Right ventricle myocardium inferior (tissue), 1 donor: ENCODE measurements at regions not wholly inside any gene's neighbourhood (a gene's known extent, or its start where the extent isn't known, plus 50 kb on each side); places are given as distances from the start of the nearest gene placed in this dataset.
"Not testable (repeated sequence)": the region's sequence is repeated elsewhere in the genome, so short reads cannot be mapped to it uniquely, and the experiment has no call there.

ENCODE experiments used
- ATAC-seq: fragments of 200-7000 bp; cut with Tn5 transposase; one replicate; pipeline ENCODE4 v1.9.1; 2020; ENCODE audit warnings: mild to moderate bottlenecking, moderate library complexity
- DNase-seq: peaks from one replicate; pipeline ENCODE4 v3.0.0; 2021; ENCODE audit errors: missing footprints
- intact Hi-C: fragments of 100-400 bp; cut with DNase I; formaldehyde crosslinking; loops from one replicate; pipeline ENCODE4 v1.11.0; 2022
- donor health status: DM: no; HTN: yes; CAD: no; lungs with severe emphysema.

DNA sequence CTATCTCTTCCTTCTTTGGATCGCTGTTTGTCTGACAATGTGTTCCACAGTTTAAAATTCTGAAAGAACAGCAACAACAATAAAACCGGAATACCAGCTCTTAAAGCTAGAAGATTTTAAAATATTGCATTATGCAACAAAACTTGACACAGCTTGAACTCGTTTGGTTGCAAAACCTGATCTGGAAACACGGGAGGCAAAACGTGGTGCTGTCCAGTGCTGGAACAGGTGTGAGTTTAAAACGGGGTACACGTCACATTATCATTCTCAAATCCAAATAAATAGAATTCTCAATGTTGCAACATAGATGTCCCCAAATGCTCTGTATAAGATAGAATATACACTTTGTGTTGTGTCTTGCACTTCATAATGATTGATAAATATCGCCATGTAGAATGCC, 110.9 kb upstream of the LYSMD4 start:
- intact Hi-C loops: no loop called here
- no peak for DNase-seq

DNA sequence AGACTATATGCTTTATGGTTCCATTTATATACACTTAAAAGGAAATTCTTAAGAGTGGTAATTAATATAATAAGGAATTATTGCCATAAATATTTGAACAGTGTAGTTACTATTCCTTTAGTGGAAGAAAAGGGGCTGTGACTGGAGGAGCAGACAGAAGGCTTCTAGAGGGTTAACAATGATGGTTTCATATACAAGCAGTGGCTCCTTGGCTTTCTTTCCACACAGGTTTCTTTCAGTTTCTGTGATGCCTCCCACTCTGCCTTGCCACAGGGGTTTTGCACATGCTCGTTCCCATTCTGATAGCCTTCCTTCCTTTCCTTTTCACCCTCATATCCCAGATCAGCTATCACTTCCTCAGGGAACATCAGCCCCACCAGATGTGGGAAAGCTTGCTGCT, 108.8 kb upstream of the LYSMD4 start:
- intact Hi-C loops: no loop called here
- no peak for ATAC-seq
- DNase-seq: no peak

More for the DNA sequence above, 110.9 kb upstream of the LYSMD4 start:
- no peak for ATAC-seq

DNA sequence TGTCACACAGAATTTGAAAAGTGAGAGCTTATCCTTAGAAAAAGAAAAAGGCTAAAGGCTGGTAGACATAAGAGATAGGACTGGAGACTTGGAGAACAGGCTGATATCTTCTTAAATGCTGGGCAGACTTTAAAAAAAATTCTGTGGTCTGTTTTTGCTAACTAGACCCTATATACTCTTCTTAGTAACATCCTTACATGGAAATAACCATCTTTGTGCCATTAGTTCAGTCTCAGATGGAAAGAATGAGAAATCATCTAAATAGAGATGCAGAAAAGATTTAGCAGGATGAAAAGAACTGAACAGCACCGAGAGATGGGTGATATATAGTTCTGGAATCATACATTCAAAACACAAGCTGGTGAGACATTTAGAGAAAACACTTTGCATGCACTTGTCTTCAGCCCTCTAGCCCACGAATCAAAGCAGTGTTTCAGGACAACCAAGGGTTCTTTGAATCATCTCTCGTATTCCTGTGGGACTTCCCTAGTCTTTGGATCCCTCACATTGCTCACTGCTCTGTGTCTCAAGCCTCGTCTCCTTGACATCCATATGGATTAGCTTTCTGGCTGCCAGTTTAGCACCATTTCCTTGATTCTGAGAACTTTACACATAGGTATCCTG, 93.0 kb upstream of the LYSMD4 start:
- intact Hi-C loops: no loop called here
- DNase-seq: no peak
- no peak for ATAC-seq

DNA sequence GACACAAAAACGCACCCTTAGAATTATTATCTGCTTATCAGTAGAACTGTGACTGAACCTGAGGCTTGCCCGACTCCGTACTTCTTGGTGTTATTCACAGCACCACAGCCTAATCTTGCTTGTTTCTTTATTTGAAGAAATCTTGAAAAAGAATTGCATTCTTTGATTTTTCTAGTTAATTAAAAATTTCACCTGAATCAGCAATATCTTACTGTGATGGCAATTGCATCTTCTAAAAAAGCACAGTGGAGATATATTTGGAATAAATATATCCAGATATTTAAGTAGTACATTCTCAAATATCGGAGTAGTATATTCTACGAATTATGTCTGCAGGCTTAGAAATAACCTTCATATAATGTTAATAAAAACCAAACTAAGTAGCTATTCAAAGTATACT, 90.1 kb upstream of the LYSMD4 start:
- intact Hi-C loops: no loop called here
- no peak for ATAC-seq
- DNase-seq: no peak

DNA sequence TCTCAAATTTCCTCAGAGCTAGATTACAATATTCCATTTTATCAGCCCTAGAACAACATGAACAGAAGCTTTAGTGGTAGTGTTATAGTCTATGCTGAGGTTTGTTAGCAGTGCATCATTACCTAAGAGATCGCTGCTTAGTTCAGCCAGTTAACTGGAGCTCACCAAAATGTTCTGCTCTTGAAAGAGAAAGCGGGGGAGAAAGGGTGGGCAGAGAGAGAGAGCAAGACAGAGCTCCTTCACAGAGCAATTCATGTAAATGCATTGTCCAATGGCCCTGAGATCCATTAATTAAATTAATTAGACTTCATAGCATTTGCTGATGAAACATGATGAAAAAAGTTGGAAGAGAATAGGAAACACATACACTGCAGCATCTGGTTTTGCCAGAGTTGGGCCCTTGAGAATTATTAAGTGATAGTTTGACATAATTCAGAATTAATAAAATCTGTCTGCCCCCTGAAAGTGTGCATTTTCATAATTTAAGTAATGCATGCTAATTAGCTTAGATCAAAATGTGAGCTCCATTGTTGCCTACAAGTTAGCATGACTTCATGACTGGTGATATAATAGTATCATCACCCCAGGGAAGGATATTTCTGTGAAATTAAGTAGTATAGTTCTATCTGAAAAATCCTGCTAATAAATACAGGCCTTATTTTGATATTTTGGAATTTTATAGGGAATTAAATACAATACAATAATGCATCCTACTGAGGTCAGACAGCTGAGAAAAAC, 86.9 kb upstream of the LYSMD4 start:
- intact Hi-C loops: no loop called here
- no peak for DNase-seq
- no peak for ATAC-seq

GRCh38 chr15:99818872-99819271, 85.6 kb upstream of the LYSMD4 start:
- DNase-seq (no peak), ATAC-seq (peak; percentile 83)
- intact Hi-C loops: no loop called here

GRCh38 chr15:99816862-99817261, 83.6 kb upstream of the LYSMD4 start:
- intact Hi-C loops, DNase-seq: not testable (repeated sequence)
- peak; percentile 78 for ATAC-seq

DNA sequence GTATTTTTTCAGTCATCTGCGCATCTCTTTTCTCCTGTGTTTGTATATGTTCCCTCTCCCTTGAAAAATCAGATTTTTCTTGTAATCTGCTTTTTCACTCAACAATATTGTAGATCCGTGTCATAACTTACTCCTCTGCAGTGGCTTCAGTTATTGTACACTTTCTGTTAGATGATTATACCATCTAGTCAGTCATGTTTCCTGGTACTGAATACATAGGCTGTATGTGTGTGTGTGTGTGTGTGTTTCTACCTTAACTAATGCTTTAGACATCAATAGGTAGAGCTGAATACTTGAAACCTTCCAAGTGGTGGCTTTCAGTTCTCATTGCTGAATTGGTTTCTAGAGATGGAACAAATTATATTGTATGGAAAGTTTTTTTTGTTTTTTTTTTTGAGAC, 77.4 kb upstream of the LYSMD4 start:
- intact Hi-C loops, DNase-seq, ATAC-seq: not testable (repeated sequence)

DNA sequence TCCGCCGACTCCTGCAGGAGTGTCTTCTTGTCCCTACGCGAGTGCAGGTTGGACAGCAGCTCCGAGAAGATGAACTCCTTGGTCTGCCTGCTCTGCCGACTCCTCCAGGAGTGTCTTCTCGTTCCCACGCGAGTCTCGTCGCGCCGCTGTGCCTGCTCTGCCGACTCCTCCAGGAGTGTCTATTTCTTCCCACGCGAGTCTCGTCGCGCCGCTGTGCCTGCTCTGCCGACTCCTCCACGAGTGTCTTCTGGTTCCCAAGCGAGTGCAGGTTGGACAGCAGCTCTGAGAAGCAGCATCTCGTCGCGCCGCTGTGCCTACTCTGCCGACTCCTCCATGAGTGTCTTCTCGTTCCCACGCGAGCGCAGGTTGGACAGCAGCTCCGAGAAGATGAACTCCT, 66.6 kb upstream of the LYSMD4 start:
- DNase-seq, intact Hi-C loops, ATAC-seq: not testable (repeated sequence)

GRCh38 chr15:99799182-99799853, 66.1 kb upstream of the LYSMD4 start:
- DNase-seq, intact Hi-C loops: not testable (repeated sequence)

DNA sequence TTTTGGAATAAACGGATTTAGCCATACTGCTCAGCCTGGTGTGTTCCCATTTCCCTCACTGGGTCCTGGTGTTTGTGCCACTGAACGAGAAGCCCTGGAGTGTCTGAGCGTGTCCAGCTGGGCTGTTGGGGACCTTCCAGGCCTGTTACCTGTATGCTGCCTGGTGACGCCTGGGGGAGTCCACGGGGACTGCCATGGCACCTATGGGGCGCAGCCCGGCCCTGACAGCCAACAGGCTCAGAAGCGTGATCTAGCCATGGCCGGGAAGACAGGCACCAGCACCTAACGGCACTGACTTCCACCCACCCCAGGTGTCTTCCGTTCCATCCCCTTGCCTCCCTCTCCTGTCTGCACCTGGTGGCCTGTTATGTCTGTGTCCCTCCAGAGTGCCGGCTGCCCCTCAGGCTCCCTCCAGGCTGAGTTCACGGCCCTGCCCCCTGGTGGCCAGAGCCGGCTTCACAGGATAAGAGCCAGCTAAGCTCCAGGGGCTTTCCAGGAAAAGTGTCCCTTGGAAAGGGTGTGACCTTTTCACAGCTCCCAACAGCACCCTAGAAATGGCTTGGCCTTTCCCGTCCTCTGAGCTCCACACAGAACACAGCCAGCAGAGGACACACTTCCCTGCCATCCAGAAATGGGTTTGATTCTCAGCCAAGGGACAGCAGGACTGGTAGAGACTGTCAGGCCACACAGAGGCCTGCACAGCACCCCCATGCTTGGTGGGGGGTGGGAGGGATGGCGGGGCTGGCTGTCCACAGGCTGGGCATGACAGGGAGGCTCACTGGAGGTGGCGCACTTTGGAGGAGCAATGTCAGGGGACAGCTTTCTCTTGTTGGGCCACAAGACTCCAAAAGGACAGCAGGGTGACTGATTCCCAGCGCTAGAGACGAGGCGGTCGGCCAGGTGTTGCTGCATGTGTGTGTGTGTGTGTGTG, 64.0 kb upstream of the LYSMD4 start:
- intact Hi-C loops, ATAC-seq, DNase-seq: not testable (repeated sequence)

More at GRCh38 chr15:99799182-99799853, 66.1 kb upstream of the LYSMD4 start:
- ATAC-seq: peak; percentile 96

GRCh38 chr15:99791881-99792807, 58.9 kb upstream of the LYSMD4 start:
- DNase-seq, intact Hi-C loops, ATAC-seq: not testable (repeated sequence)

DNA sequence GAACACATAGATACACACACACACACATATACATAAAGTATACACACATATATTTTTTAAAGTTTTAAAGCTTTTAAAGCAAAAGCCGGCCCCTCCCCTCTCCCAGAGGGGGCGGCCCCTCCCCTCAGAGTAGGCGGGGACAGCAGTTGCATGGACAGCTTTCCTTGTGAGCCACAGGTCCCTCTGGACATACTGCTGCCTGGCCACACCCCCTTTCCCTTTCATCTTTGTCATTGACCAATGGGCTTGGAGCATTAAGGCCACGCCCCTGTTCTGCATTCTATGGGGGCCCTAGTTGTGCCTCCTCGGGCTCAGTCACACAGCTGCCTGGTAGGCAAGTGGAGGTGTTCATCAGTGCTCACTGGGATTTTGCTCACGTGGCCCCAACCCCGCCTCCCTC, 57.5 kb upstream of the LYSMD4 start:
- intact Hi-C loops, DNase-seq: not testable (repeated sequence)

GRCh38 chr15:99788156-99788555, 54.9 kb upstream of the LYSMD4 start:
- intact Hi-C loops: no loop called here
- no peak for ATAC-seq
- DNase-seq: no peak

More for the DNA sequence above, 57.5 kb upstream of the LYSMD4 start:
- not testable (repeated sequence) for ATAC-seq

GRCh38 chr15:99784800-99785199, 51.6 kb upstream of the LYSMD4 start:
- intact Hi-C loops, ATAC-seq, DNase-seq: not testable (repeated sequence)

DNA sequence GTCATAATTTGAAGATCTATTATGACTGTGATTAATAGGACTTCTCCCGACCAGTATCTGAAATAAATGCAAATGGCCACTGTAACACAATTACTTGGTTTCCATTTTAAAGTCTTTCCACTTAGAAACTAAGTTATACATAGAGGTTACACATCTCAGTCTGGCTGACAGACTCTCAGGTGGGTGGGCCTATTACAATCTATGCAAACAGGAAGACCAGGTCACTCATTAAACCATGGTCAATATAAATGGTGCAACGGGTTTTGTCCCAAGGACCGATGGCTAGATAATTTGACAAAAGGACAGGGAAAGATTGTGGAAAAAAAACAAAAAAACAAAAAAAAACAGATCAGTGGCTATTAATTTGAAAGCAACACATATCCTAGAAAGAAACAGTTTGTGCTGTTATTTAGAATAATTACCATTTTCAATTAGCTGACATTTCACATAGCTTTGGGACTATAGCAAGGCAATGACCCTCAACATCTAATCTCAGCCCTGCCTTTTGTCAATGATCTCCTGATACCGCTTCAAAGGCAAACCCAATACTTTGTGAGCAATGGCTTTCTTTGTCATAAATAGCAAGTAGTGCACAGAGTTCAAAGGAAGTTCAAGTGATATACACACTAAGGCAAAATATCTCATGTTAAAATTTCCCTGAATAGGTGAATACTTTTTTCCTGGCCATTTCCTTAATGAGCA, 50.8 kb upstream of the LYSMD4 start:
- not testable (repeated sequence) for ATAC-seq

More for the DNA sequence above, 50.8 kb upstream of the LYSMD4 start:
- intact Hi-C loops, DNase-seq: not testable (repeated sequence)
